Neural cell (in vitro differentiated cells): ENCODE measurements at regions not wholly inside any gene's neighbourhood (a gene's known extent, or its start where the extent isn't known, plus 50 kb on each side); places are given as distances from the start of the nearest gene placed in this dataset.

ENCODE experiments used
- H2AFZ ChIP-seq: fragments of 200-600, 300-800 bp; sonication (generic), shearing (Covaris generic); 2 replicates; pipeline ENCODE4 v1.6.0; 2014; ENCODE audit warnings: low read depth, mild to moderate bottlenecking, antibody characterized with exemption, low read length, moderate library complexity
- H3F3A ChIP-seq: fragments of 200-600 bp; shearing (Covaris generic); 2 replicates; pipeline ENCODE4 v1.6.1; 2016; ENCODE audit warnings: mild to moderate bottlenecking, moderate library complexity, mixed read lengths, antibody characterized with exemption, low read length; ENCODE audit not compliant: insufficient read depth, poor library complexity, severe bottlenecking
- H3K27ac ChIP-seq: fragments of 200-600, 300-800 bp; sonication (generic), shearing (Covaris generic); 2 replicates; pipeline ENCODE4 v1.5.1; 2014; ENCODE audit warnings: mild to moderate bottlenecking, low read length, moderate library complexity
- H3K27me3 ChIP-seq: fragments of 300-800, 200-600 bp; sonication (generic), shearing (Covaris generic); 2 replicates; pipeline ENCODE4 v1.6.0; 2014; ENCODE audit warnings: mild to moderate bottlenecking, low read depth, low read length, moderate library complexity; ENCODE audit not compliant: insufficient read depth
- H3K36me3 ChIP-seq: fragments of 300-800, 200-600 bp; sonication (generic), shearing (Covaris generic); 2 replicates; pipeline ENCODE4 v1.5.1; 2014; ENCODE audit warnings: mild to moderate bottlenecking, antibody characterized with exemption, low read length, moderate library complexity; ENCODE audit not compliant: insufficient read depth
- H3K4me2 ChIP-seq: fragments of 300-800, 200-600 bp; sonication (generic), shearing (Covaris generic); 2 replicates; pipeline ENCODE4 v1.6.0; 2014; ENCODE audit warnings: mild to moderate bottlenecking, low read length
- H3K4me3 ChIP-seq: fragments of 300-800, 200-600 bp; sonication (generic), shearing (Covaris generic); 2 replicates; pipeline ENCODE4 v1.5.1; 2014; ENCODE audit warnings: mild to moderate bottlenecking, low read length, moderate library complexity
- H3K79me2 ChIP-seq: fragments of 200-600 bp; shearing (Covaris generic); replicated peaks from 2 replicates; pipeline ENCODE4 v1.6.0; 2014; ENCODE audit warnings: mild to moderate bottlenecking, low read length, moderate library complexity; ENCODE audit not compliant: insufficient read depth
- H3K9ac ChIP-seq: fragments of 300-800, 200-600 bp; sonication (generic), shearing (Covaris generic); 2 replicates; pipeline ENCODE4 v1.6.1; 2016; ENCODE audit warnings: mild to moderate bottlenecking, low read length, mixed read lengths
- H3K9me2 ChIP-seq: fragments of 200-600 bp; shearing (Covaris generic); 2 replicates; pipeline ENCODE4 v1.6.1; 2016; ENCODE audit warnings: mild to moderate bottlenecking, low read length, mixed read lengths; ENCODE audit not compliant: insufficient read depth
- H3K9me3 ChIP-seq: fragments of 200-600, 300-800 bp; sonication (generic), shearing (Covaris generic); 2 replicates; pipeline ENCODE4 v1.6.1; 2016; ENCODE audit warnings: mild to moderate bottlenecking, mixed run types, low read length, moderate library complexity, mixed read lengths
- H4K20me1 ChIP-seq: fragments of 200-600 bp; shearing (Covaris generic); 2 replicates; pipeline ENCODE4 v1.6.1; 2016; ENCODE audit warnings: mild to moderate bottlenecking, mixed run types; ENCODE audit not compliant: insufficient read depth
- EP300 ChIP-seq: fragments of 450-650 bp; conservative IDR thresholded peaks from 2 replicates; pipeline ENCODE4 v1.6.1; 2014; ENCODE audit warnings: antibody characterized with exemption, mild to moderate bottlenecking, moderate library complexity; ENCODE audit not compliant: poor library complexity, severe bottlenecking
- EZH2 ChIP-seq: fragments of 200-600, 300-800 bp; shearing (Covaris generic), sonication (generic); IDR thresholded peaks from 2 replicates; pipeline ENCODE4 v1.6.1; 2014; ENCODE audit warnings: antibody characterized with exemption, low read length, borderline replicate concordance, mild to moderate bottlenecking; ENCODE audit not compliant: insufficient read depth, poor library complexity, severe bottlenecking
- MXI1 ChIP-seq: fragments of 450-650 bp; conservative IDR thresholded peaks from 2 replicates; pipeline ENCODE4 v1.6.1; 2014; ENCODE audit warnings: antibody characterized with exemption, mild to moderate bottlenecking; ENCODE audit not compliant: poor library complexity, severe bottlenecking
- POLR2AphosphoS5 ChIP-seq: IDR thresholded peaks from 2 replicates; pipeline ENCODE4 v1.6.1; 2012
- RAD21 ChIP-seq: fragments of 450-650 bp; conservative IDR thresholded peaks from 2 replicates; pipeline ENCODE4 v1.6.1; 2014; ENCODE audit warnings: antibody characterized with exemption, mild to moderate bottlenecking, moderate library complexity
- REST ChIP-seq: IDR thresholded peaks from 2 replicates; pipeline ENCODE4 v1.6.1; 2012; ENCODE audit warnings: borderline replicate concordance
- SMC3 ChIP-seq: fragments of 450-650 bp; conservative IDR thresholded peaks from 2 replicates; pipeline ENCODE4 v1.6.1; 2014; ENCODE audit warnings: antibody characterized with exemption, mild to moderate bottlenecking, moderate library complexity; ENCODE audit not compliant: poor library complexity
- TAF1 ChIP-seq: IDR thresholded peaks from 2 replicates; pipeline ENCODE4 v1.6.1; 2012; ENCODE audit warnings: low read depth
- TF ChIP-seq, protein P1 (sequence below): fragments of 450-650 bp; IDR thresholded peaks from 2 replicates; pipeline ENCODE4 v1.5.1; 2014; ENCODE audit warnings: antibody characterized with exemption, mild to moderate bottlenecking, moderate library complexity; ENCODE audit not compliant: poor library complexity, severe bottlenecking

DNA sequence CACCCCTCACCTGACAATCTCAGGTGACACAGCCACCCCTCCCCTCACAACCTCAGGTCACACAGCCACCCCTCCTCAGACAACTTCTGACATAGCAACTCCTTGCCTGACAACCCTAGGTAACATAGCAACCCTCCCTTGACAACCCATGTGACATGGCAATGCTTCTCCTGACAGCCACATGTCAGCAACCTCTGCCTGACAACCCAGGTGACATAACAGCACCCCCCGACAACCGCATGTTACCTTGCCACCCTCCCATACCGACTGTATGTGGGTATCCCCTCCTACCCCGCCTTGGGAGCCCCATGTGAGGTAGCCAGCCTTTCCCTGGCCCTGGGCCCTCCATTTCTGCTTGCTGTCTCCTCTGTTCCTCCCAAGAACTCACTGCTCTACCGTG, 77.7 kb upstream of the B3GAT1 start:
- Histone ChIP-seq H3K27me3 (no peaks in the 10 kb centered on the region), H3K36me3 (no peaks in the 10 kb centered on the region), H3K27ac (peak overlapping the region; percentile 45), H3K4me3 (peak overlapping the region; percentile 22), H3K9me2 (no peaks in the 10 kb centered on the region), H3K9me3 (no peaks in the 10 kb centered on the region), H4K20me1 (no peaks in the 10 kb centered on the region), H3F3A (no peaks in the 10 kb centered on the region), H3K9ac (peak overlapping the region; percentile 10), H3K4me2 (no peak overlapping the region), H3K79me2 (no peaks in the 10 kb centered on the region), H2AFZ (no peak overlapping the region)
- TF ChIP-seq SMC3 = no peak
- TF ChIP-seq, protein P1, sequence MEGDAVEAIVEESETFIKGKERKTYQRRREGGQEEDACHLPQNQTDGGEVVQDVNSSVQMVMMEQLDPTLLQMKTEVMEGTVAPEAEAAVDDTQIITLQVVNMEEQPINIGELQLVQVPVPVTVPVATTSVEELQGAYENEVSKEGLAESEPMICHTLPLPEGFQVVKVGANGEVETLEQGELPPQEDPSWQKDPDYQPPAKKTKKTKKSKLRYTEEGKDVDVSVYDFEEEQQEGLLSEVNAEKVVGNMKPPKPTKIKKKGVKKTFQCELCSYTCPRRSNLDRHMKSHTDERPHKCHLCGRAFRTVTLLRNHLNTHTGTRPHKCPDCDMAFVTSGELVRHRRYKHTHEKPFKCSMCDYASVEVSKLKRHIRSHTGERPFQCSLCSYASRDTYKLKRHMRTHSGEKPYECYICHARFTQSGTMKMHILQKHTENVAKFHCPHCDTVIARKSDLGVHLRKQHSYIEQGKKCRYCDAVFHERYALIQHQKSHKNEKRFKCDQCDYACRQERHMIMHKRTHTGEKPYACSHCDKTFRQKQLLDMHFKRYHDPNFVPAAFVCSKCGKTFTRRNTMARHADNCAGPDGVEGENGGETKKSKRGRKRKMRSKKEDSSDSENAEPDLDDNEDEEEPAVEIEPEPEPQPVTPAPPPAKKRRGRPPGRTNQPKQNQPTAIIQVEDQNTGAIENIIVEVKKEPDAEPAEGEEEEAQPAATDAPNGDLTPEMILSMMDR = no peak
- no peak for TF ChIP-seq REST
- TF ChIP-seq MXI1 = peak; percentile 59
- TF ChIP-seq TAF1 = no peak
- TF ChIP-seq RAD21 = peak; percentile 15
- no peak for TF ChIP-seq EZH2
- peak; percentile 95 for TF ChIP-seq EP300
- peak; percentile 74 for TF ChIP-seq POLR2AphosphoS5

DNA sequence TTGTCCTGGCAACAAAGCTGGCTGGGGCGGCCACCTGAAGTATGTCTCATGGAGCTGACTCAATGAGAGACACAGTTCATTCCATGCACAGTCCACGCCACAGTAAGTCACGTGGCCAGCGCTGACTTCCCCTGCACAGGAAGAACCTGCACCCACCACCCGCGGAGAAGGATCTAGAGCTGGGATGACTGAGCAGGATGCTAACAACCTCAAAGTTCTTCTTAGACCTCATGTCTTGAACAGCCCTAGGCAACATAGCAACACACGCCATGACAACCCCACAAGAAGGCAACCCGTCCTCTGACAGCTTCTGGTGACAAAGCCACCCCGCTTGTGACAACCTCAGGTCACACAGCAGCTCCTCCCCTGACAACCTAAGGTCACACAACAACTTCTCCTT, 76.9 kb upstream of the B3GAT1 start:
- TF ChIP-seq, protein P1 = no peak
- TF ChIP-seq EZH2 = no peak
- TF ChIP-seq MXI1 = no peak
- no peak for TF ChIP-seq RAD21
- no peak for TF ChIP-seq EP300
- no peak for TF ChIP-seq TAF1
- H2AFZ ChIP-seq = no peak overlapping the region

More for the DNA sequence above, 76.9 kb upstream of the B3GAT1 start:
- H3K4me3 ChIP-seq = no peak overlapping the region
- H3K27ac ChIP-seq = no peak overlapping the region
- no peak overlapping the region for H3K4me2 ChIP-seq
- H3K9me3 ChIP-seq = no peaks in the 10 kb centered on the region
- H3F3A ChIP-seq = no peaks in the 10 kb centered on the region
- no peaks in the 10 kb centered on the region for H3K9me2 ChIP-seq
- H3K79me2 ChIP-seq = no peaks in the 10 kb centered on the region
- H3K27me3 ChIP-seq = no peaks in the 10 kb centered on the region
- H3K9ac ChIP-seq = no peak overlapping the region
- no peaks in the 10 kb centered on the region for H3K36me3 ChIP-seq
- H4K20me1 ChIP-seq = no peaks in the 10 kb centered on the region
